ENCODE measurements at regions not wholly inside any gene's neighbourhood (a gene's known extent, or its start where the extent isn't known, plus 50 kb on each side); places are given as distances from the start of the nearest gene placed in this dataset.

GRCh38 chr4:159024266-159024665 lies 78.6 kb upstream of the RAPGEF2 start:
- TF ChIP-seq CTCF (IDR thresholded peaks at IDR 0.05; ENCODE audit: poor library complexity) (no peak), EZH2phosphoT487 (IDR thresholded peaks at IDR 0.05; ENCODE audit: low read depth, severe bottlenecking, unreplicated experiment) (no peak)
